ENCODE measurements at regions not wholly inside any gene's neighbourhood (a gene's known extent, or its start where the extent isn't known, plus 50 kb on each side); places are given as distances from the start of the nearest gene placed in this dataset.

DNA sequence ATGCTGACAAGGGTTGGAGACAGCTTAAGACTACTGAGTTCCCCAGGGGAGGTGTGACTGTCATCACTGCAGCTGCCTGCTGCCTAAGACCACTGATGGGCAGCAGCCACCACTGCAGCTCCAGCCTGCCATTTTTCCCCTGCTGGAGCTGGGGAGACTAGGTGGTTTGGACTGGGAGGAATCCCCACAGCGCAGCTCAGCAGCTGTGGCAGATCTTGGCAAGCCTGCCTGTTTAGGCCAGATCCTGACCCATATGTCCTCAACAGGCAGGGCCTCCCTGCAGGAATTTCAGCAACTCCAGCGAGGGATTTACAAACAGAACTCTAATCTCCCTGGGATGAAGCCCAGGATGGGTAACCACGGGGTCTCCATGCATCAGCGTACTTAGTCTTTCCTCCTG is 356.4 kb upstream of the TOM1L1 start:
- no peak for DNase-seq (ENCODE audit: unreplicated experiment)
- Mint-ChIP-seq H3K27ac (ENCODE audit: low read depth, unreplicated experiment) (no peak overlapping the region), H3K27me3 (ENCODE audit: insufficient read depth, unreplicated experiment) (no peaks in the 10 kb centered on the region), H3K9me3 (ENCODE audit: unreplicated experiment) (peaks cover 9% of the 10 kb centered on the region), H3K4me3 (ENCODE audit: unreplicated experiment) (no peak overlapping the region), H3K4me1 (ENCODE audit: insufficient read depth, unreplicated experiment) (no peaks in the 10 kb centered on the region), H3K36me3 (ENCODE audit: insufficient read depth, unreplicated experiment) (no peaks in the 10 kb centered on the region)
- ChIA-PET CTCF (interaction anchor here (0.6 to 1.2 kb wide), 4 partner anchors 9 to 66 kb away, joined by 3 to 4 read pairs (median 3); no protein-coding TSS in a partner anchor), POLR2A (no interaction called here)
- intact Hi-C loops (cut with micrococcal nuclease), result no loop called here
- BruUV-seq (replicated peaks), result no TSS peak
- TF ChIP-seq, protein P1, sequence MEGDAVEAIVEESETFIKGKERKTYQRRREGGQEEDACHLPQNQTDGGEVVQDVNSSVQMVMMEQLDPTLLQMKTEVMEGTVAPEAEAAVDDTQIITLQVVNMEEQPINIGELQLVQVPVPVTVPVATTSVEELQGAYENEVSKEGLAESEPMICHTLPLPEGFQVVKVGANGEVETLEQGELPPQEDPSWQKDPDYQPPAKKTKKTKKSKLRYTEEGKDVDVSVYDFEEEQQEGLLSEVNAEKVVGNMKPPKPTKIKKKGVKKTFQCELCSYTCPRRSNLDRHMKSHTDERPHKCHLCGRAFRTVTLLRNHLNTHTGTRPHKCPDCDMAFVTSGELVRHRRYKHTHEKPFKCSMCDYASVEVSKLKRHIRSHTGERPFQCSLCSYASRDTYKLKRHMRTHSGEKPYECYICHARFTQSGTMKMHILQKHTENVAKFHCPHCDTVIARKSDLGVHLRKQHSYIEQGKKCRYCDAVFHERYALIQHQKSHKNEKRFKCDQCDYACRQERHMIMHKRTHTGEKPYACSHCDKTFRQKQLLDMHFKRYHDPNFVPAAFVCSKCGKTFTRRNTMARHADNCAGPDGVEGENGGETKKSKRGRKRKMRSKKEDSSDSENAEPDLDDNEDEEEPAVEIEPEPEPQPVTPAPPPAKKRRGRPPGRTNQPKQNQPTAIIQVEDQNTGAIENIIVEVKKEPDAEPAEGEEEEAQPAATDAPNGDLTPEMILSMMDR (IDR thresholded peaks at IDR 0.05; ENCODE audit: unreplicated experiment), result no peak

DNA sequence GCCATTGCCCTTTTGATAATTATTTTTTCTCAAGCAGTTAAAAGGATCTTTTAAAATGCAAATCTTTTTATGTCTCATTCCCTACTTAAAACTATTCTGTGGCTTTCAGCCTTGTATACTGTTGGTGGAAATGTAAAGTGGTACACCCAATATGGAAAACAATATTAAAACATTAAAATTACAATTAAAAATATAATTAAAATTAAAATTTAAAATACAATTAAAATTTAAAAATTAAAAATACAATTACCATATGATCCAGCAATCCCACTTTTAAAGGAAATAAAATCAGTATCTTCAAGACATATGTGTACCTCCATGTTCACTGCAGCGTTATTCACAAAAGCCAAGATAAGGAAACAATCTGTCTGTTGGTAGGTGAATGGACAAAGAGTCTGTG is 340.8 kb upstream of the TOM1L1 start:
- no peaks in the 10 kb centered on the region for H3K27me3 Mint-ChIP-seq (ENCODE audit: insufficient read depth, unreplicated experiment)
- BruUV-seq (replicated peaks), result no TSS peak
- ChIA-PET CTCF (no interaction called here), POLR2A (no interaction called here)
- H3K4me1 Mint-ChIP-seq (ENCODE audit: insufficient read depth, unreplicated experiment), result no peaks in the 10 kb centered on the region
- no peak overlapping the region for H3K4me3 Mint-ChIP-seq (ENCODE audit: unreplicated experiment)
- intact Hi-C loops (cut with micrococcal nuclease), result no loop called here
- TF ChIP-seq, protein P1 (IDR thresholded peaks at IDR 0.05; ENCODE audit: unreplicated experiment), result no peak
- H3K36me3 Mint-ChIP-seq (ENCODE audit: insufficient read depth, unreplicated experiment), result no peaks in the 10 kb centered on the region
- no peak for DNase-seq (ENCODE audit: unreplicated experiment)
- no peaks in the 10 kb centered on the region for H3K9me3 Mint-ChIP-seq (ENCODE audit: unreplicated experiment)
- no peak overlapping the region for H3K27ac Mint-ChIP-seq (ENCODE audit: low read depth, unreplicated experiment)

DNA sequence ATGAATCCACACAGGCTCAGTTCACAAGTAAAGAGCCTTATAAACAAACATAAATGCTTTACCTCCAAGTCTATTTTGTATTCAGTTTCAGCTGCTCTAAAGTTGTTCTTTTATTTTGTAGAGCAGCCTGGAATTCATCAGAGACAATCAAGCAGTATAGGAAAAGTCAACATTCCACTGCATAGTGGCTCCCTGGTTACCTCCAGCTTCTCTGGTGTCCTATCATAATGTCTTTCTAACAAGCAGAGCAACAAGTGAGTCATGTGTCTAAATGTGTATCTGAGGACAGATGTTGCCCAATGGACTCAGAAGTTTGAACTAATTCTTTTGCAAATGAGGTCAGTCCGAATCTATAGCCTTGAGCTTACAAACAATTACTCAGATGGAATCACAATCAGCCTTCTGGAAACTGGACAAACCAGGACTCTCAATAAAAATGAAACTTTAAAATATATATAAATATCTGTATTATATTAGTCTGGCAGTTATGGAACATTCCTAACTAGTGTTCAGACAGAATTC is 292.0 kb upstream of the TOM1L1 start:
- CTCF ChIA-PET, result interaction anchor here (0.8 kb wide), 1 partner anchor 257 kb away, joined by 3 read pairs; no protein-coding TSS in a partner anchor
- TF ChIP-seq, protein P1 (IDR thresholded peaks at IDR 0.05; ENCODE audit: unreplicated experiment), result no peak
- intact Hi-C loops (cut with micrococcal nuclease), result no loop called here
- Mint-ChIP-seq H3K27ac (ENCODE audit: low read depth, unreplicated experiment) (peak overlapping the region; percentile 76), H3K9me3 (ENCODE audit: unreplicated experiment) (peaks cover 12% of the 10 kb centered on the region), H3K36me3 (ENCODE audit: insufficient read depth, unreplicated experiment) (no peaks in the 10 kb centered on the region), H3K27me3 (ENCODE audit: insufficient read depth, unreplicated experiment) (no peaks in the 10 kb centered on the region), H3K4me3 (ENCODE audit: unreplicated experiment) (no peak overlapping the region), H3K4me1 (ENCODE audit: insufficient read depth, unreplicated experiment) (peaks cover 13% of the 10 kb centered on the region)
- POLR2A ChIA-PET, result interaction anchor here (0.5 to 1.7 kb wide), 2 partner anchors 20 to 27 kb away, joined by 3 to 5 read pairs; no protein-coding TSS in a partner anchor
- no peak for DNase-seq (ENCODE audit: unreplicated experiment)
- BruUV-seq (replicated peaks), result no TSS peak

DNA sequence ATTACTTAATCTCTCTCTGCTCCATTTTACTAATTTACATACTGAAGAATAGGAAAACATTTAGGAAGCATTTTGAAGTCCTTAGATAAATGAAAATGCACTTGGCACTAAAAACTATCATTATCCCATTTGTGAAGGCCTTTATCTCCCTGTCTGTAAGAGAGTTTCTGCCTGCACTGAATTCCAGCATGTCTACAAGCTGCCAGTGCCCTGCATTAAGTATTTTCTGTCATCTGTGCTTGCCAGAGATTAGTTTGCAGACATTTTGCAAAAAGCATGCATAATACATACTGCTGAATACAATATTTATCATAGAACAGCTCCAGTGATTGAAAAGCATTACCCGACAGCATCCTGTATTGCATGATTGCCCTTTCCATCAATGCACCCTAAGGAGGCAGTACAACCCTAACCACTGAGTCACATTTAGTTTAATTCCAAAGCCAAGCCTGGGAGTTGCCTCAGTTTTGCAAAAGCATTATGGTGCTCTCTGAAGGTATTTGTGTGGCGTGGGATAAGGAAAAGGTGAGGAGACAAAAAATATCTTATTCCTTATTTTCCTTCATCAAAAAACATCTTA is 280.2 kb upstream of the TOM1L1 start:
- intact Hi-C loops (cut with micrococcal nuclease), result no loop called here
- no peak overlapping the region for H3K27ac Mint-ChIP-seq (ENCODE audit: low read depth, unreplicated experiment)
- no peak for DNase-seq (ENCODE audit: unreplicated experiment)
- ChIA-PET POLR2A (no interaction called here), CTCF (interaction anchor here (0.5 to 1.0 kb wide), 3 partner anchors 12 to 569 kb away, joined by 3 to 4 read pairs (median 3); no protein-coding TSS in a partner anchor)
- no peaks in the 10 kb centered on the region for H3K9me3 Mint-ChIP-seq (ENCODE audit: unreplicated experiment)
- no peak overlapping the region for H3K4me3 Mint-ChIP-seq (ENCODE audit: unreplicated experiment)
- BruUV-seq (replicated peaks), result no TSS peak
- TF ChIP-seq, protein P1 (IDR thresholded peaks at IDR 0.05; ENCODE audit: unreplicated experiment), result no peak
- no peaks in the 10 kb centered on the region for H3K4me1 Mint-ChIP-seq (ENCODE audit: insufficient read depth, unreplicated experiment)
- H3K36me3 Mint-ChIP-seq (ENCODE audit: insufficient read depth, unreplicated experiment), result no peaks in the 10 kb centered on the region
- H3K27me3 Mint-ChIP-seq (ENCODE audit: insufficient read depth, unreplicated experiment), result no peaks in the 10 kb centered on the region

Measured in MCF 10A (cell line).